HepG2 (cell line): ENCODE measurements at regions not wholly inside any gene's neighbourhood (a gene's known extent, or its start where the extent isn't known, plus 50 kb on each side); places are given as distances from the start of the nearest gene placed in this dataset.

Experiments
- ATAC-seq: fragments of 200-7000 bp; cut with Tn5 transposase; 3 replicates; pipeline ENCODE4 v1.9.1; 2020; ENCODE audit warnings: mild to moderate bottlenecking, moderate library complexity
- BruUV-seq: library from RNA; stranded (reverse); fragments of 400-500 nt; replicated peaks from 2 replicates; lab custom pipeline; 2021; lab: Mats Ljungman, UMichigan
- CTCF ChIA-PET: fragments of 300-600 bp; formaldehyde crosslinking; extraction: SDS; loops from one replicate; lab custom pipeline; 2021; ENCODE audit warnings: low total read pairs, inconsistent platforms, low intra/inter-chr PET ratio; lab: Yijun Ruan, JAX
- POLR2A ChIA-PET: fragments of 350-600 bp; sonication (Branson Sonifier 250); formaldehyde crosslinking; loops from one replicate; lab custom pipeline; 2020; ENCODE audit warnings: antibody characterized with exemption, inconsistent platforms; lab: Yijun Ruan, JAX
- DNase-seq: peaks from one replicate; pipeline ENCODE4 v3.0.0-alpha.2; 2015; ENCODE audit warnings: low spot score
- FAIRE-seq: peaks from 3 replicates; lab custom pipeline; 2011; peaks lifted over from hg19 to GRCh38; lab: Jason Lieb, UNC
- H2AFZ ChIP-seq: one replicate; pipeline ENCODE4 v1.6.1; 2011; ENCODE audit warnings: low read length, inconsistent platforms
- H3K27ac ChIP-seq: fragments of 300-600 bp; 3 replicates; pipeline ENCODE4 v1.8.0; 2011; ENCODE audit warnings: mixed run types, mild to moderate bottlenecking, mixed read lengths, low read length, inconsistent platforms; ENCODE audit not compliant: insufficient read depth; ENCODE audit errors: extremely low read length
- H3K27me3 ChIP-seq, 2 experiments: fragments of 200-600 bp in 1 of 2; 2 replicates in 1 of 2; 3 replicates in 1 of 2; pipeline versions ENCODE4 v1.6.0 to v1.8.0; 2011; ENCODE audit warnings: low read length in 2 of 2, mild to moderate bottlenecking in 2 of 2, moderate library complexity in 2 of 2, inconsistent platforms in 1 of 2; ENCODE audit not compliant: insufficient read depth in 2 of 2, control insufficient read depth in 1 of 2
- H3K36me3 ChIP-seq, 2 experiments: fragments of 200-600 bp in 1 of 2; replicated peaks in 1 of 2; 2 replicates in 1 of 2; 3 replicates in 1 of 2; pipeline versions ENCODE4 v1.5.1 to v1.8.0; 2011; ENCODE audit warnings: low read length in 2 of 2, inconsistent platforms in 1 of 2; ENCODE audit not compliant: insufficient read depth in 2 of 2, control insufficient read depth in 1 of 2
- H3K4me1 ChIP-seq: 2 replicates; pipeline ENCODE4 v1.5.1; 2012; ENCODE audit warnings: low read length, inconsistent platforms; ENCODE audit not compliant: insufficient read depth
- H3K4me2 ChIP-seq: 2 replicates; pipeline ENCODE4 v1.6.0; 2011; ENCODE audit warnings: low read depth, low read length, inconsistent platforms
- H3K4me3 ChIP-seq, 3 experiments: fragments of 200-600 bp in 1 of 3; sonication (generic), shearing (Covaris generic) in 1 of 3; replicated peaks in 1 of 3; 2 replicates each; pipeline ENCODE4 v1.5.1; 2011 to 2016; ENCODE audit warnings: low read length in 3 of 3, inconsistent platforms in 2 of 3, low read depth in 2 of 3, mild to moderate bottlenecking in 2 of 3, control low read depth in 1 of 3, mixed read lengths in 1 of 3; ENCODE audit not compliant: insufficient read depth in 1 of 3
- H3K79me2 ChIP-seq: one replicate; pipeline ENCODE4 v1.6.1; 2011; ENCODE audit warnings: low read length, inconsistent platforms; ENCODE audit not compliant: insufficient read depth
- H3K9ac ChIP-seq: 2 replicates; pipeline ENCODE4 v1.6.0; 2011; ENCODE audit warnings: mild to moderate bottlenecking, low read depth, low read length, inconsistent platforms; ENCODE audit not compliant: insufficient read depth
- H3K9me3 ChIP-seq: 2 replicates; pipeline ENCODE4 v1.5.1; 2012; ENCODE audit warnings: mild to moderate bottlenecking, low read length
- H4K20me1 ChIP-seq: 2 replicates; pipeline ENCODE4 v1.6.0; 2011; ENCODE audit warnings: inconsistent platforms, mild to moderate bottlenecking, low read length, moderate library complexity; ENCODE audit not compliant: insufficient read depth
- HHEX ChIP-seq: IDR thresholded peaks from 2 replicates; pipeline ENCODE4 v1.6.1; 2016; ENCODE audit warnings: control low read depth
- KLF12 ChIP-seq: sonication (generic); formaldehyde crosslinking; IDR thresholded peaks from 2 replicates; pipeline ENCODE4 v1.4.0; 2020; ENCODE audit warnings: missing genetic modification reagents, borderline replicate concordance
- MAF1 ChIP-seq: sonication (generic); formaldehyde crosslinking; IDR thresholded peaks from 2 replicates; pipeline ENCODE4 v1.5.0; 2020; ENCODE audit warnings: missing genetic modification reagents, borderline replicate concordance
- PTBP1 ChIP-seq: fragments of 200-400 bp; formaldehyde crosslinking; IDR thresholded peaks from 2 replicates; pipeline ENCODE4 v1.6.1; 2018; ENCODE audit warnings: low read length, low read depth; ENCODE audit not compliant: poor library complexity, severe bottlenecking
- ZNF382 ChIP-seq: sonication (generic); formaldehyde crosslinking; IDR thresholded peaks from 2 replicates; pipeline ENCODE4 v1.5.0; 2020; ENCODE audit warnings: missing genetic modification reagents, mild to moderate bottlenecking, borderline replicate concordance
- ZNF484 ChIP-seq: sonication (generic); formaldehyde crosslinking; IDR thresholded peaks from 2 replicates; pipeline ENCODE4 v1.5.1; 2020; ENCODE audit warnings: mild to moderate bottlenecking, low read depth, missing genetic modification reagents, borderline replicate concordance
- ZNF660 ChIP-seq: sonication (generic); formaldehyde crosslinking; IDR thresholded peaks from 2 replicates; pipeline ENCODE4 v1.5.1; 2020; ENCODE audit warnings: mild to moderate bottlenecking, low read depth, missing genetic modification reagents, borderline replicate concordance
- WGBS: methylation state at CpG from one replicate; pipeline ENCODE4 v1.1.6; 2017; ENCODE audit warnings: low lambda C conversion rate; 5-methylcytosine and 5-hydroxymethylcytosine counted together
- in situ Hi-C: cut with HindIII; loops from 2 replicates; pipeline ENCODE4 v1.10.0; 2017; ENCODE audit warnings: low pct_unique_long_range_greater_than_20kb; ENCODE audit not compliant: extremely low pct_ligation_motif_present
- intact Hi-C: fragments of 100-400 bp; cut with micrococcal nuclease; formaldehyde crosslinking; loops from one replicate; pipeline ENCODE4 v1.10.0; 2022; ENCODE audit not compliant: unreplicated experiment
- TF ChIP-seq, protein P1 (sequence below): sonication (generic); formaldehyde crosslinking; IDR thresholded peaks from 2 replicates; pipeline ENCODE4 v1.5.1; 2020; ENCODE audit warnings: missing genetic modification reagents, mild to moderate bottlenecking, borderline replicate concordance
- TF ChIP-seq, protein P2 (sequence below): sonication (generic); formaldehyde crosslinking; IDR thresholded peaks from 2 replicates; pipeline ENCODE4 v1.4.0; 2020; ENCODE audit warnings: missing genetic modification reagents, mild to moderate bottlenecking, borderline replicate concordance

DNA sequence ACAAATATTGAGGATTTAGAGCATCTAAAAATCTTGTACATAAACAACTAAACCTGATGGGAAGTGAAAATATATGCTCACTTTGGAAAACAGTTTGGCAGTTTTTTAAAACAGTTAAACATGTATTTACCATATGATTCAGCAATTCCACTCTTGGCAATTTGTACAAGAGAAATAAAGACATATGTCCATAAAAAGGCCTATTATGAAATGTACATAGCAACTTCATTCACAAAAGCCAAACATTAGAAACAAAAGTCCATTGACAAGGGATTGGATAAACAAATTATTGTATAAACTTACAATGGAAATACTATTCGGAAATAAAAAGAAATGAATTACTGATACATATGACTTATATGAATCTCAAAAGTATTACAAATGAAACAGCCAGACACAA lies 196.2 kb upstream of the SLC24A2 start:
- no peaks in the 10 kb centered on the region for H3K79me2 ChIP-seq
- no peak overlapping the region for H3K27ac ChIP-seq
- H3K36me3 ChIP-seq = no peaks in the 10 kb centered on the region
- no peaks in the 10 kb centered on the region for H3K9me3 ChIP-seq
- in situ Hi-C loops (no loop called here), intact Hi-C loops (no loop called here)
- H3K4me1 ChIP-seq = no peaks in the 10 kb centered on the region
- WGBS = 2% methylated on average over 1 of the region's 1 CpG
- no peak overlapping the region for H3K9ac ChIP-seq
- BruUV-seq = no TSS peak
- POLR2A ChIA-PET = no interaction called here
- no peaks in the 10 kb centered on the region for H4K20me1 ChIP-seq
- H3K4me2 ChIP-seq = no peak overlapping the region
- TF ChIP-seq MAF1 (CRISPR knock-in tag) (no peak), HHEX (CRISPR knock-in tag) (no peak), ZNF484 (no peak), KLF12 (CRISPR knock-in tag) (no peak), ZNF382 (CRISPR knock-in tag) (no peak), ZNF660 (no peak), PTBP1 (no peak)
- TF ChIP-seq, protein P1, sequence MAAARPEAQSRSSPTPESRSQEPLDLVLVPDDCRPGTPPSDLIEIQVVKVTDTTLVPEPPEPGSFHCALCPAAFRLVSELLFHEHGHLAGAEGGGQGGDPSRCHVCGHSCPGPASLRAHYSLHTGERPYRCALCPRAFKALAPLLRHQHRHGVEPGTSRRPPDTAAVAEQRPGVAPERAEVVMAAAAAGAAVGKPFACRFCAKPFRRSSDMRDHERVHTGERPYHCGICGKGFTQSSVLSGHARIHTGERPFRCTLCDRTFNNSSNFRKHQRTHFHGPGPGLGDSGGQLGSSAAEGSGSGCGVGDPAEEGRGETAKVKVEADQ (CRISPR knock-in tag) = no peak
- TF ChIP-seq, protein P2, sequence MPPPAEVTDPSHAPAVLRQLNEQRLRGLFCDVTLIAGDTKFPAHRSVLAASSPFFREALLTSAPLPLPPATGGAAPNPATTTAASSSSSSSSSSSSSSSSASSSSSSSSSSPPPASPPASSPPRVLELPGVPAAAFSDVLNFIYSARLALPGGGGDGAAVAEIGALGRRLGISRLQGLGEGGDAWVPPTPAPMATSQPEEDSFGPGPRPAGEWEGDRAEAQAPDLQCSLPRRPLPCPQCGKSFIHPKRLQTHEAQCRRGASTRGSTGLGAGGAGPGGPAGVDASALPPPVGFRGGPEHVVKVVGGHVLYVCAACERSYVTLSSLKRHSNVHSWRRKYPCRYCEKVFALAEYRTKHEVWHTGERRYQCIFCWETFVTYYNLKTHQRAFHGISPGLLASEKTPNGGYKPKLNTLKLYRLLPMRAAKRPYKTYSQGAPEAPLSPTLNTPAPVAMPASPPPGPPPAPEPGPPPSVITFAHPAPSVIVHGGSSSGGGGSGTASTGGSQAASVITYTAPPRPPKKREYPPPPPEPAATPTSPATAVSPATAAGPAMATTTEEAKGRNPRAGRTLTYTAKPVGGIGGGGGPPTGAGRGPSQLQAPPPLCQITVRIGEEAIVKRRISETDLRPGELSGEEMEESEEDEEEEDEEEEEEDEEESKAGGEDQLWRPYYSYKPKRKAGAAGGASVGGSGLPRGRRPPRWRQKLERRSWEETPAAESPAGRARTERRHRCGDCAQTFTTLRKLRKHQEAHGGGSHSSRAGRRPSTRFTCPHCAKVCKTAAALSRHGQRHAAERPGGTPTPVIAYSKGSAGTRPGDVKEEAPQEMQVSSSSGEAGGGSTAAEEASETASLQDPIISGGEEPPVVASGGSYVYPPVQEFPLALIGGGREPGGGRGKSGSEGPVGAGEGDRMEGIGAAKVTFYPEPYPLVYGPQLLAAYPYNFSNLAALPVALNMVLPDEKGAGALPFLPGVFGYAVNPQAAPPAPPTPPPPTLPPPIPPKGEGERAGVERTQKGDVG (CRISPR knock-in tag) = no peak
- ATAC-seq (no peak), DNase-seq (no peak), FAIRE-seq (no peak)
- no peak overlapping the region for H2AFZ ChIP-seq
- CTCF ChIA-PET = no interaction called here
- no peaks in the 10 kb centered on the region for H3K27me3 ChIP-seq
- no peak overlapping the region for H3K4me3 ChIP-seq
